ENCODE measurements at regions not wholly inside any gene's neighbourhood (a gene's known extent, or its start where the extent isn't known, plus 50 kb on each side); places are given as distances from the start of the nearest gene placed in this dataset.
A peak's percentile ranks its signal among the peaks of the same experiment; 100 is the strongest.

DNA sequence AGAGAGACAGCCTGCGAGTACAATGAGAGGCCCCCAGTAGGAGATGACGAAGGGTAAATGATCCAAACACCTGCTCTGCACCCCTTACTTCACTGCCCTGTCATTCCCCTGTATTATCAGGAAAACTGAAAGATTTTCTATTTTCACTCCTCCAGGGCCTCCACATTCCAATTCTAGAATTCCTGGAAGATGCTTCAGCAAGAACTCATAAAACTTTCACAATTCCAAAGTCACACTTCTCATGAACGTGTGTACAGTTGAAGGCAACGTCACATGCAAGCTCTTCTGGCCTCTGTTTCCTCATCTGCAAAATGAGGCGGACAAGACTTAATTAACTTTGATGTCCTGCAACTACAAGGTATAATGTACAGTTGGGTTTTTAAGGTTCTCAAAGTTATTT lies 62.8 kb upstream of the SPATA12 start:
- DNase-seq (no peak), ATAC-seq (no peak)
- Histone ChIP-seq H3K4me1 (no peaks in the 10 kb centered on the region), H3K27me3 (no peaks in the 10 kb centered on the region), H3K27ac (no peak overlapping the region), H3K9me3 (no peaks in the 10 kb centered on the region), H3K4me3 (no peak overlapping the region), H3K36me3 (no peaks in the 10 kb centered on the region)
- intact Hi-C loops (cut with DNase I) = no loop called here
- TF ChIP-seq, protein P1, sequence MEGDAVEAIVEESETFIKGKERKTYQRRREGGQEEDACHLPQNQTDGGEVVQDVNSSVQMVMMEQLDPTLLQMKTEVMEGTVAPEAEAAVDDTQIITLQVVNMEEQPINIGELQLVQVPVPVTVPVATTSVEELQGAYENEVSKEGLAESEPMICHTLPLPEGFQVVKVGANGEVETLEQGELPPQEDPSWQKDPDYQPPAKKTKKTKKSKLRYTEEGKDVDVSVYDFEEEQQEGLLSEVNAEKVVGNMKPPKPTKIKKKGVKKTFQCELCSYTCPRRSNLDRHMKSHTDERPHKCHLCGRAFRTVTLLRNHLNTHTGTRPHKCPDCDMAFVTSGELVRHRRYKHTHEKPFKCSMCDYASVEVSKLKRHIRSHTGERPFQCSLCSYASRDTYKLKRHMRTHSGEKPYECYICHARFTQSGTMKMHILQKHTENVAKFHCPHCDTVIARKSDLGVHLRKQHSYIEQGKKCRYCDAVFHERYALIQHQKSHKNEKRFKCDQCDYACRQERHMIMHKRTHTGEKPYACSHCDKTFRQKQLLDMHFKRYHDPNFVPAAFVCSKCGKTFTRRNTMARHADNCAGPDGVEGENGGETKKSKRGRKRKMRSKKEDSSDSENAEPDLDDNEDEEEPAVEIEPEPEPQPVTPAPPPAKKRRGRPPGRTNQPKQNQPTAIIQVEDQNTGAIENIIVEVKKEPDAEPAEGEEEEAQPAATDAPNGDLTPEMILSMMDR (IDR thresholded peaks at IDR 0.05) = no peak

DNA sequence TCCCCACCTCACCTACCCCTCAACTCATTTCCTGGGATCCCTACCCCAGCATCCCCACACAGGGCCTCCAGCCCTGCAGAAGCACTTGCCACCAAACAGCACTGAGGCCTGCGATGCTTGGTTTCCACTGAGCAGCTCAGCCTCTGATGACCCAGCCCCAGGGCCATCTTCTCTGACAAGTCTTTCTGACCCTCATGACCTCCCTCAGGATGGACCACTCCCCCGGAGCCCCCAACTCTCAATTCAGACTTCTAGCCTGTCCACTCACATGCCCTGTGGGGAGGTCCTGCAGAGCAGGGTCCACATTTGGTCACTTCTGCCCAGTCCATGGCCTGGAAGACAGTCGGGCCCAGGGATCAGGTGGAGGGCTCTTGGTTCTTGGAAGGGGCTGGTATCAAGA lies 63.4 kb upstream of the SPATA12 start:
- TF ChIP-seq, protein P1 (IDR thresholded peaks at IDR 0.05) = no peak
- DNase-seq = no peak
- no peaks in the 10 kb centered on the region for H3K27me3 ChIP-seq
- H3K4me1 ChIP-seq = no peaks in the 10 kb centered on the region
- H3K27ac ChIP-seq = no peak overlapping the region
- H3K4me3 ChIP-seq = no peak overlapping the region
- intact Hi-C loops (cut with DNase I) = no loop called here
- H3K9me3 ChIP-seq = no peaks in the 10 kb centered on the region
- no peaks in the 10 kb centered on the region for H3K36me3 ChIP-seq
- peak; percentile 16 for ATAC-seq

DNA sequence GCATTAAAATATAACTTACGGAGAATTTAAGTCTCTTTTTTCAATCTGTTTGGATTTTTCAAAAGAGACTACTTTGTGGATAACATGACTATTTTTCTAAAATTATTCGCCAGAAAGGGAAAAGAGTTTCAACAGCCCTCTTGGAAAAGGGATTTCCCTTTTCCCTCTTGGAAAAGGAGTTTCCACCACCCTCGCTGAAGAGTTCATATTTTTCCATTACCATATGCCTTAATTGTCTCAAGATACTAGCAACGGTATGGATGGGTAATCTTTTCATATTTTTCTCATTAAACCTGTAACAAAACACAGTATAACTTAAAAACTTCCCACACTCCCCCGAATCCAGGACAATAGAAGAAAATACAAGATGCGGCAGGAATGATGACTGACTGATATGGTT lies 66.1 kb upstream of the SPATA12 start:
- Histone ChIP-seq H3K4me3 (no peak overlapping the region), H3K27me3 (no peaks in the 10 kb centered on the region), H3K27ac (no peak overlapping the region), H3K36me3 (no peaks in the 10 kb centered on the region), H3K9me3 (no peaks in the 10 kb centered on the region), H3K4me1 (no peaks in the 10 kb centered on the region)
- TF ChIP-seq, protein P1 (IDR thresholded peaks at IDR 0.05) = no peak
- ATAC-seq (no peak), DNase-seq (no peak)
- intact Hi-C loops (cut with DNase I) = no loop called here

DNA sequence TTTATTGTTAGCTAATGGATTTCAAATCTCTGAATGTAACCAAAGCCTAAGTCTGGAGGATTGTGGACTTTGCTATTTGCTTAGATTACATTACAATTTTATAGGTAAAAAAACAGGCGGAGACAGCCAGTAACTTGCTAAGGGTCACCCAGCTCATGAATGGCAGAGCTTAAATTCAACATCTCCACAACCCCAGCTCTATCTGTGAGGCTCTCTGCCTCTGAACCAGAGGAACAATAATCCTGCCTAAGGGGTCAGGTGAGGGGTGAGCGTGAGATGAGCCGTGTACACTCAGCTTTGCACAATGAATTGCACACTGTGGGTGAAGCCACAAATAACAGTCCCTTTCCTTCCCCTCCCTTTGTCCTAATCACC lies 69.8 kb upstream of the SPATA12 start:
- TF ChIP-seq, protein P1 (IDR thresholded peaks at IDR 0.05) = no peak
- intact Hi-C loops (cut with DNase I) = no loop called here
- Histone ChIP-seq H3K27ac (no peak overlapping the region), H3K4me1 (no peaks in the 10 kb centered on the region), H3K27me3 (no peaks in the 10 kb centered on the region), H3K36me3 (no peaks in the 10 kb centered on the region), H3K4me3 (no peak overlapping the region), H3K9me3 (no peaks in the 10 kb centered on the region)
- no peak for ATAC-seq
- DNase-seq = no peak

DNA sequence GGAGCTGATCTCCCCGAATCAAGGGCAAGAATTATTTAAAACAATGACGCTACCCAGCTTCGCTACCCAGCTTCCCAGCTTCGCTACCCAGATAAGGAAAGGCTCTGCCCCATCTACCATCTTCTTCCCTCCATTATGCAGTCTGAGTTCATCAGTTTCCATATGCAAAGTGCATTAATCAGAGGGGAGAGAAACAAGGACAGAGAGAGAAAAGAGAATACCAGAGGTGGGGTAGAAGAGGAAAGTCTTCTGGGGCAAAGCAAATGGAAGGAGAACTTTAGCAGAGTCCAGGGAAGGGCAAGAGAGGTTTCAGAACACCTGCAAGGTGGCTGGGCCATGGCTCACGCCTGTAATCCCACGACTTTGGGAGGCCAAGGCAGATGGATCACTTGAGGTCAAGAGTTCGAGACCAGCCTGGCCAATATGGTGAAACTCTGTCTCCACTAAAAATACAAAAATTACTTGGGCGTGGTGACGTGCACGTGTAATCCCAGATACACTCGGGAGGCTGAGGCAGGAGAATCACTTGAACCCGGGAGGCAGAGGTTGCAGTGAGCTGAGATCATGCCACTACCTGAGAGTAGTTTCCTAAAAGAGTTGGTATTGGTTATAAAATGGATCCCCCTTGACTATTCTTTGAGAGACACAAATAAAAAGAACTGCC lies 70.4 kb upstream of the SPATA12 start:
- no peaks in the 10 kb centered on the region for H3K27me3 ChIP-seq
- intact Hi-C loops (cut with DNase I) = loop anchor here (5.0 to 10.0 kb wide), 2 partner anchors 185 to 288 kb away; partner anchors contain the start of gene ARHGEF3
- H3K4me1 ChIP-seq = no peaks in the 10 kb centered on the region
- TF ChIP-seq, protein P1 (IDR thresholded peaks at IDR 0.05) = no peak
- no peak for DNase-seq
- ATAC-seq = no peak
- no peaks in the 10 kb centered on the region for H3K36me3 ChIP-seq
- no peaks in the 10 kb centered on the region for H3K9me3 ChIP-seq
- H3K27ac ChIP-seq = no peak overlapping the region
- no peak overlapping the region for H3K4me3 ChIP-seq
